GM18526 (cell line): ENCODE measurements at regions not wholly inside any gene's neighbourhood (a gene's known extent, or its start where the extent isn't known, plus 50 kb on each side); places are given as distances from the start of the nearest gene placed in this dataset.

Experiments
- POLR2A ChIP-seq: IDR thresholded peaks from 3 replicates; pipeline ENCODE4 v1.6.1; 2011; ENCODE audit not compliant: insufficient read length; ENCODE audit errors: extremely low read depth

DNA sequence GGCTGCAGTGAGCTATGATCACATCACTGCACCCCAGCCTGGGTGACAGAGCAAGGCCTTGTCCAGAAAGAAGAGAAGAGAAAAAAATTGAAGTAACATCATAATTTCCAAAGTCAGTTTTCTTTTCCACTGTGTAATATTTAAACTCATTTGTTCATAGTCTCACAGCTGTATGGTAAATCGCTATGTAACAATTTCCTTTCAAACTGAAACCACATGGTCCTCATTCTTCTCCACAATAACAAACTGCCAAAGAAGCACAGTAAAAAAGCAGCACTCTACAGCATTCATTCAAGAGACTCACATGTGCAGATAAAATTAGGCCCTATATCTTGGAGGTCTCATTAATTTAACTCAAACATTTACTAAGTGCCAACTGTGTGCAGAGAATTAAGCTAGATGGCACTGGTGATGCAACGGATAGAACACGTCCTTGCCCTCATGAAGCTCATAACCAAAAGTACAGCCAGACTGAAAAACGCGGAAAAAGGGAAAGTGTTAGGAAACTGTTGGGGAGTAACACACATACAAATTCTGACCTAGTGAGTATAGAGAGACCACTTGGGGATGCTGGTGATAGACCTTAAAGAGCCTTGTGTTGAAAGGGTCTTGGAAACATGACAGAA is 174.0 kb upstream of the KCTD7 start:
- TF ChIP-seq POLR2A = no peak

DNA sequence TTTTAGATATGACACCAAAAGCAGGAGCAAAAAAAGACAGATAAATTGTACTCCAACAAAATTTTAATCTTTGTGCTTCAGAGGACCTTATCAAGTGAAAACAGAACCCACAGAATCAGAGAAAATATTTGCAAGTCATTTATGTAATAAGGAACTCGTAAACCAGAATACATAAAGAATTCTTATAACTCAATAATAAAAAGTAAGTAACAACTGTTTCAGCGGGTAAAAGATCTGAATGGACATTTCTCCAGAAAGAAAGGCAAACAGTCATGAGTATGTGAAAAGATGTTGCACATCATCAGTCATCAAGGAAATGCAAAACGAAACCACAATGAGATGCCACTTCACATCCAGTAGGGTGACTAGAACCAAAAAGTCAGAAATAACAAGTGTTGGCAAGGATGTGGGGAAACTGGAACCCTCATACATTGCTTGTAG is 167.7 kb upstream of the KCTD7 start:
- TF ChIP-seq POLR2A = no peak

DNA sequence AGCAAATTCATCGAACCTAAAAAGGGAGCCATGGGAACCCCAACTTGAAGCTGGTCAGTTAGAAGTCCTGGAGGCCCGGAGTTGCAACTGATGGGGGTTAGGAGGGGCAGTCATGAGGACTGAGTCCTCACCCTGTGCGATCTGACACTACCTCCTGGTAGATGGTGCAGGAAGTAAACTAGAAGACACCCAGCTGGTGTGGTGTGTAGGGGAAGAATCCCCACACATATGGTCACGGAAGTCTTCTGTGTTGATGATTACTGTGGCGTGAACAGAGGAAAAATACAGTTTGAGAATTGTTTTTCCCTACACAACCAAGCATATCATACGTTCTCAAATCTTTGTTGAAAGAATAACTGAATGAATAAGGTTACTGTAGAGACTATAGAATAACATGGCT is 164.6 kb upstream of the KCTD7 start:
- TF ChIP-seq POLR2A = no peak

DNA sequence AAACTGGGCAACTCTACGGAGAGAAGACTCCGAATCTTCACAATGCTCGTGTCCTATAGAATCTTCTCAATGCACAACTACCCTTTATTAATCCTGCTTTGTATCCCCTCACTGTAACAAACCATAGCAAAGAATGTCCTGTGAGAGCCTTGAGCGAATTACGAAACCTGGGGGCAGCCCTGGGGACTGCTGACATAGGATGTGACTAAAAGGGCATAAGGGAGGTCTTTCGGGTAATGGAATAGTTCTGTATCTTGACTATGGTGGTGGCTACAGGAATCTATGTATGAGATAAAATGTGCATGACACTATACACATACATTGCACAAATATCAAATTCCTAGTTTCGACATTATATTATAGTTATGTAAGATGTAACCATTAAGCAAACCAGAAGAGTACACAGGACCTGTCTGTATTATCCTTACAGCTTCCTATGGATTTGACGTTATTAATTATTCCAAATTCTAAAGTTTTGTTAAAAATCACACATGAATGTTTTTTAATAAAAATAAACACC is 162.5 kb upstream of the KCTD7 start:
- TF ChIP-seq POLR2A = no peak

DNA sequence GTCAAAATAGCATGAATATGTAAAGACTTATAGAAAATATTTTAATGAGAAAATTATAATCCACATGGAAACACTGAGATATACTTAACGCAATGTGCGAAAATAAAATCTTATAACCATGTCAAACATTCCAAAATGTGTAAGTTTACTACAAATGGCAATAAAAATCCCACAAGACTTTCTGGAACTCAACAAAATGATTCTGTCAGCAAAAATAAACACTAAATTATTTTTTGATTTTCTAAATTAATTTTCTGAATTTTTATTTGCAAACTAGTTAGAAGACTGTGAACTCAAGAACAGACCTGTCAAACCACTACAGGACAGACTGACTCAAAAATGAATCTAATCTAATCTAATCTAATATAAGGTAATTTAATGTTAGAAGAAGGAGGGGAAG is 160.8 kb upstream of the KCTD7 start:
- no peak for TF ChIP-seq POLR2A

DNA sequence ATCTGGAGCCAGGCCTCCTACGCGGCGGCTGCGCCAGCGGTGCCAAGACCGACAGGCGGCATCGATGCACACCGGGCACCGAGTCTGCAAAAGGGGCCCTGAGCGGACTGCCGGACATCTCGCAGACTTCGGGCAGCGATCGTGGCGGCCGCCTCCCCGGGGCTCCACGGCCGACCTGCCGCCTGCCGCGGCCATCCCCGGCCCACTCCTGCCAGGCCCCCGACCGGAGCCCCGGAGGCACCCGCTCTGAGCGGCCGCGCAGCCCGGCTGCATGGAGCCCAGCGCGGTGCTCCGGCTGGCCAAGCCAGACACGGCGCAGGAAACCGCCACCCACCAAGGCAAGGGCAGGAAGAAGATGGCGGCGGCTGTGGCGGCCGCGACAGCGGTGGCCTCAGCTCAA is 154.2 kb upstream of the KCTD7 start:
- no peak for TF ChIP-seq POLR2A

DNA sequence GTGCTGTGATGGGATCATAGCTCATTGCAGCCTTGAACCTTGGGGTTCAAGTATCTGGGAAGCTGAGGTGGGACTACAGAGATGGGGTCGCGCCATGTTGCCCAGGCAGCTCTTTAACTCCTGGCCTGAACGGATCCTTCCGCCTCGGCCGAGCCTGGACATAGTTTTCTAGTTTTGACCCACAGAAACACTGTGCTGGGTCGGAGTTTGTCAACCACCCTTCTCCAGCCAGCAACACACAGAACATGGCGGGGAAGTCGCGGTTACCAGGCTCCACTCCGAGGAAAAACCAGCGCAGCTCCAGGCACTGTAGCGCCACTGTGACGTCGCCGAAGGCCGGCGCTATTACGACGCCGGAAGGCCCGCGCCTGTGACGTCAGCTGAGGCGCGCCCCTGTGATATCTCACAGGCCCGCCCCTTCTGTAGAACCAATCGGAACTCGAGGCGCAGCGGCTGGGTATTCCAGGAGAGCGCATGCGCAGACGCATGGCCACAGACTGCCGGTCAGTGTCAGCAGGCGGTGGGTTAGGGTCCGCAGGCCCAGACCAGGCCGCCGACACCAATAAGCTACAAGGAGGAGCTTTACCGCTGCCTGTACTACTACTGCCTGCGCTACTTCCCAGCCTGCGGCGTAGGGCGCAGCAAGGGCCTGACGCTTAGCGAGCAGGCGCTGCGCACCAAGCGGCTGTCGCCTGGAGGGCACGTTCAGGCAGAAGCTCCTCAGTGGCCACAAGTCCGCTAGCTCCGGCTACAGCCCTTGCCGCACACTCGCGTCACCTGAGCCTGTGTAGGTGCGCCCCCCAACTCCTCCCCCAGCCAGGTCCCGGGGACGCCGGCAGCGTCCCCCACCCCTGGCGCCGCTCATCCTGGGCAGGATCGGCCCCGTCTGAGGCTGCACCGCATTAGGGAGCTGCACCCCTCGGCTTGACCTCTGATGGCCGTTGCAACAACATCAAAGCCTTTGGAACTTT is 135.2 kb upstream of the KCTD7 start:
- peak; percentile 83 for TF ChIP-seq POLR2A

DNA sequence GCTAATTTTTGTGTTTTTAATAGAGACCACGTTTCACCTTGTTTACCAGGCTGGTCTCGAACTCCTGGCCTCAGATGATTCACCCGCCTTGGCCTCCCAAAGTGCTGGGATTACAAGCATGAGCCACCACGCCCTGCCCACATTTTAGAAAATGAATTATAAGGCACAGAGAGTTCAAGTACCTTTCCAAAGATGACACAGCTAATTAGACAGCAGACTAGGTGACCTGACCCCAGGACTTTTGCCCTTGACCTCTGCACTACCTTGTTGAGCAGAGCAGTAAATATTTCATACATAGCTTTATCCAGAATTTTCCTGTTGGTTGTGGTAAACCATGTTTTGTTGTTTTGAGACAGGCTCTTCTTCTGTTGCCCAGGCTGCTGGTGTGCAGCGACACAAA is 131.3 kb upstream of the KCTD7 start:
- no peak for TF ChIP-seq POLR2A

DNA sequence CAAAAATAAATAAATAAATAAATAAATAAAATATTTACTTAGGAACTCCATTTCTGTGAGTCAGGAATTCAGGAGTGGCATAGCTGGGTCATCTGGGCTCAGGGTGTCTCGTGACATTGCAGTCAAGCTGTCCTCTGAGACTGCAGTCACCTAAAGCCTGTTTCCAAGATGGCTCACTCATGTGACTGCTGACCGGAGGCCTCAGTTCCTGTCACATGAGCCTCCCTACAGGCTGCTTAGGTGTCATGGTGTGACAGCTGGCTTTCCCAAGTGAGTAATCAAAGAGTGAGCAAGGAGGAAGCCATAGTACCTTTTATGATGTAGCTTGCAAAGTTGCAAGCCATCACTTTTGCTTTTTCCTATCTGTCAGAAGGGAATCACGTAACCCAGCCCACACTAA is 128.6 kb upstream of the KCTD7 start:
- TF ChIP-seq POLR2A = no peak

DNA sequence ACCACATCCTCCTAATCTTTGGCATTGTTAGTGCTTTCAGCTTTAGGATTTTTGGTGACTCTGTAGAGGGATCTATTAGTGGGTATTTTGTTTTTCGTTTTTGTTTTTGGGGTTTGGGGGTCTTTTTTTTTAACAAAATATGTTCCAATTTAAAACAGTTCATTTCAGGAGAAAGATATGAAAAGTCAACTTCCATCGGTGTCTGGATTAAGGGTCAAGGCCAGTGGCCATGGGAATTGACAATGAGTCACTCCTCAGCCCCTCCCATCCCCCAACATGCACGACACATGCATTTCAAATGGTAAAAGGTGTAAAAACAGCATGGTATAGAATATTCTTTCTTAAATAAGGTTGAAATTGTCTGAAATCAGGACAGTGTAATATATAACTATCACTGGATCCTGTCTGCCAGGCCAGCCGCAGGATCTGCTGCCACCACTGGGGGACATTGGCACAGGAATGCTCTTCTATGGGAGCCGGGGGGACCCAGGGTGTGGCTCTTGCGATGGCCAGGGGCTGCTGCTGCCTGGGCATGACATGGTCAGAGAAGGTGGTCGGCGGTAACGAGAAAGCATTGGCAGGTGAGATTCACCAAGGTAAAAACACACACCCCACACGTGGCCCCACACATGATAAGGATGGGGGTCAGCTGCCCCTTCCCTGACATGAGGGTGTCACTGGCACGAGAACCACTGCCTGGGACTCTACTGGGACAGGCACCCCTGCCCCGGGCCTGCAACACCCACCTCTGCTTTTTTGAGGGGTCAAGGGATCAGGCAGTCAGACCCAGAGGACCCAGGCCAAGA is 126.2 kb upstream of the KCTD7 start:
- no peak for TF ChIP-seq POLR2A

DNA sequence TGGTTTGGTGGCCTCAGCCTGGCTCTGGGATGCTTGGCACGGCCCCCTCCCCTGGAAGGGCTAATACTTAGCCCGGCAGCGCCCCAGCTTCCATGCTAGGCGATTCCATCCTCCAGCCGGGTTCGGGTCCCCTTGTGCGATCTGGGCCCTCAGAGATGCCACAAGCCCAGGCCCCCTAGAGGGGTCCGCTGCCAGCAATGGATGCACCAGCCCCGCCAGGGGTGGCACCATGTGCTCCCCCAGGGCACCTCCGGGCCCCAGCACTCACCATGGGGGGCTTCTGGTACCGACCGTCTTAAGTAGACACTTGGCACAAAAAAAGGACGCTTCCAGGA is 125.7 kb upstream of the KCTD7 start:
- no peak for TF ChIP-seq POLR2A

DNA sequence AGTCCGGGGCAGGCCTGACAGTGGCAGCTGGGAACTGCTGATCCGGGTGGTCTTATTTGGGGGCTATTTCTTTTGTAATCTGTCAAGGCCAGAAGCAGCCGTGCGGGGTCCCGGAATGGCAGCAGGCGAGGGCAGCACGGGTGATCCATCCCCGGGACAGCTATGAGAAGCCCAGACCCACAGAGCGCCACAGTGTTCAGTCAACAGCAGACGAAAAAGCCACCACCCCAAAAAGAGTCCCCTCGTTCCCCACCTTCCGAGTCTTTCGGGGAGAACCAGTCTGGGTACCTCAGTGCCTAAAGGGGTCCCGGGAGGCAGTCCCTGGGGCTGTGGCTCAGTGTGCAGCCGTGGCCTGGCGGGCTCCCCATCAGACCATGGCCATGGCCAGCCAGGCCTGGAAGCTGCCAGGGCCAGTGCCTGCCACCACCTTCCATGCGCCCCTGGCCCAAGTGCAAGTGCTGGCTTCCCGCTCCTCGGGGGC is 125.1 kb upstream of the KCTD7 start:
- no peak for TF ChIP-seq POLR2A

DNA sequence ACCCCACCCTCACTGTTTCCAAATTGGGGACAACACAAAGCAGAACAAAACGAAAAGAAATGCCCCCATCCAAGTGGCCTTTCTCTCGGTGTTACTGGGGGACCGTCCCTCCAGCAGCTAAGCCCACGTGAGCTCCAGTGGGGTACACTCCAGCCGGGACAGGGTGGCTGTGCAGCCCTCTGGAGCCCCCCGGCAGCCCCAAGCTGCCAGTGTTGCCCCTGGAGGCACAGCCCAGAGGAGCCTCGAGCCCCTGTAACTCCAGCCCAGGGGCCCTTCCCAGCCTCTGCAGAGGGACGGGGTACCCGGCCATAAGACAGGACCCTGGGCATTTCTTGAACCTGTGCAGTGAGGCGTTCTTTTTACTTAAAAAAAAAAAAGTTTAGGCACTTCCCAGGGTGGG is 124.5 kb upstream of the KCTD7 start:
- no peak for TF ChIP-seq POLR2A

DNA sequence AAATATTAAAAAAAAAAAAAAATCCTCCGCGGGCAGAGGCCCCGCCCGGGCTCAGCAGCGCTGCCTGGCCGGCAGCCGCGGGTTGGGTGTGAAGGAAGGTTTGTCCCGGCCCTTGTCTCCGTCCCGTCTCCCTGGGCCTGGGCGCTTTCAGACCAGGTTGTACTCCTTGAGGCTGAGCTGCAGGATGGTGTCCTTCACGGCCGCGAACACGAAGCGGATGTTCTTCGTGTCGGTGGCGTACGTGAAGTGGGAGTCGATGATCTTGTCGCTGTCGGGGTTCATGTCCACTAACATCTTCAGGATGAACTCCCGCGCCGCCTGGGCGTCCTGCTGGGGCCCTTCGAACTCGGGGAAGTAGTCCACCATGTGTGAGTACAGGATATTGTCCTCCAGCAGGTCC is 123.7 kb upstream of the KCTD7 start:
- TF ChIP-seq POLR2A = no peak
